PC-9 (cell line): ENCODE measurements at regions not wholly inside any gene's neighbourhood (a gene's known extent, or its start where the extent isn't known, plus 50 kb on each side); places are given as distances from the start of the nearest gene placed in this dataset.

Source experiments
- EZH2 ChIP-seq: fragments of 200-600 bp; sonication (generic); IDR thresholded peaks from 2 replicates; pipeline ENCODE4 v1.8.0; 2017; ENCODE audit warnings: antibody characterized with exemption, low read depth
- TF ChIP-seq, protein P1 (sequence below): fragments of 200-600 bp; sonication (generic); conservative IDR thresholded peaks from 2 replicates; pipeline ENCODE4 v1.6.1; 2017; ENCODE audit warnings: mixed run types, antibody characterized with exemption, mild to moderate bottlenecking, moderate library complexity

DNA sequence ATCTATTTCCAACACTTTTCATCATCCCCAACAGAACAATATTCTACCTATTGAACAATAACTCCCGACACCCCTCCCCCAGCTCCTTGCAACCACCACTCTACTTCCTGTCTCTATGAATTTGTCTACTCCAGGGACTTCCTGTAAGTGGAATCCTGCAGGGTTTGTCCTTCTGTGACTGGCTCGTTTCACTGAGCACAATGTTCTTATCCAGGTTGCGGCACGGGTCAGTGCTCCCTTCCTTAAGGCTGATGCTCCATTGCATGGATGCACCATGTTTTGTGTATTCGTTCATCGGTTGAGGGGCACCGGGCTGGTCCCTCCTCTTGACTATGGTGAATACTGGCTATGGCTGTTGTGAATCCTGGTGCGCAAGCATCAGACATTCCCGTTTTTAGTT, 163.2 kb downstream of the TBXT start:
- TF ChIP-seq, protein P1, sequence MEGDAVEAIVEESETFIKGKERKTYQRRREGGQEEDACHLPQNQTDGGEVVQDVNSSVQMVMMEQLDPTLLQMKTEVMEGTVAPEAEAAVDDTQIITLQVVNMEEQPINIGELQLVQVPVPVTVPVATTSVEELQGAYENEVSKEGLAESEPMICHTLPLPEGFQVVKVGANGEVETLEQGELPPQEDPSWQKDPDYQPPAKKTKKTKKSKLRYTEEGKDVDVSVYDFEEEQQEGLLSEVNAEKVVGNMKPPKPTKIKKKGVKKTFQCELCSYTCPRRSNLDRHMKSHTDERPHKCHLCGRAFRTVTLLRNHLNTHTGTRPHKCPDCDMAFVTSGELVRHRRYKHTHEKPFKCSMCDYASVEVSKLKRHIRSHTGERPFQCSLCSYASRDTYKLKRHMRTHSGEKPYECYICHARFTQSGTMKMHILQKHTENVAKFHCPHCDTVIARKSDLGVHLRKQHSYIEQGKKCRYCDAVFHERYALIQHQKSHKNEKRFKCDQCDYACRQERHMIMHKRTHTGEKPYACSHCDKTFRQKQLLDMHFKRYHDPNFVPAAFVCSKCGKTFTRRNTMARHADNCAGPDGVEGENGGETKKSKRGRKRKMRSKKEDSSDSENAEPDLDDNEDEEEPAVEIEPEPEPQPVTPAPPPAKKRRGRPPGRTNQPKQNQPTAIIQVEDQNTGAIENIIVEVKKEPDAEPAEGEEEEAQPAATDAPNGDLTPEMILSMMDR: no peak
- no peak for TF ChIP-seq EZH2
